8988T (cell line): ENCODE measurements at regions not wholly inside any gene's neighbourhood (a gene's known extent, or its start where the extent isn't known, plus 50 kb on each side); places are given as distances from the start of the nearest gene placed in this dataset.

ENCODE experiments used
- DNase-seq: peaks from one replicate; pipeline ENCODE4 v3.0.0; 2011

- DNase-seq = no peak
These were observed 243.2 kb downstream of the OGFRL1 start for GRCh38 chr6:71531841-71532240.

- DNase-seq = no peak
These were observed 245.3 kb downstream of the OGFRL1 start for GRCh38 chr6:71533939-71534379.

GRCh38 chr6:71534921-71535320 lies 246.3 kb downstream of the OGFRL1 start:
- no peak for DNase-seq

GRCh38 chr6:71537717-71538116 lies 249.1 kb downstream of the OGFRL1 start:
- DNase-seq = no peak

GRCh38 chr6:71544028-71544427 lies 255.4 kb downstream of the OGFRL1 start:
- DNase-seq = no peak

GRCh38 chr6:71544906-71545305 lies 256.3 kb downstream of the OGFRL1 start:
- no peak for DNase-seq

GRCh38 chr6:71545905-71546304 lies 257.3 kb downstream of the OGFRL1 start:
- no peak for DNase-seq

GRCh38 chr6:71551798-71552197 lies 263.2 kb downstream of the OGFRL1 start:
- no peak for DNase-seq

GRCh38 chr6:71556141-71556540 lies 267.5 kb downstream of the OGFRL1 start:
- no peak for DNase-seq

GRCh38 chr6:71558974-71559373 lies 270.4 kb downstream of the OGFRL1 start:
- DNase-seq = no peak

GRCh38 chr6:71567562-71567961 lies 279.0 kb downstream of the OGFRL1 start:
- no peak for DNase-seq

GRCh38 chr6:71577766-71578165 lies 289.2 kb downstream of the OGFRL1 start:
- DNase-seq = no peak

GRCh38 chr6:71579902-71580301 lies 291.3 kb downstream of the OGFRL1 start:
- no peak for DNase-seq

GRCh38 chr6:71582820-71583219 lies 294.2 kb downstream of the OGFRL1 start:
- no peak for DNase-seq

- DNase-seq = no peak
These were observed 296.3 kb downstream of the OGFRL1 start for GRCh38 chr6:71584712-71585436.

- DNase-seq = no peak
These were observed 296.9 kb downstream of the OGFRL1 start for GRCh38 chr6:71585472-71585871.

GRCh38 chr6:71588490-71588889 lies 297.9 kb upstream of the RIMS1 start:
- no peak for DNase-seq

- no peak for DNase-seq
These were observed 297.1 kb upstream of the RIMS1 start for GRCh38 chr6:71589254-71589653.

GRCh38 chr6:71592643-71593042 lies 293.7 kb upstream of the RIMS1 start:
- no peak for DNase-seq

GRCh38 chr6:71599359-71599758 lies 287.0 kb upstream of the RIMS1 start:
- DNase-seq = no peak

- DNase-seq = no peak
These were observed 283.9 kb upstream of the RIMS1 start for GRCh38 chr6:71602385-71603007.

GRCh38 chr6:71603021-71603420 lies 283.3 kb upstream of the RIMS1 start:
- no peak for DNase-seq

GRCh38 chr6:71608646-71609045 lies 277.7 kb upstream of the RIMS1 start:
- DNase-seq = no peak

- no peak for DNase-seq
These were observed 266.5 kb upstream of the RIMS1 start for GRCh38 chr6:71619836-71620235.
